Cardiac fibroblast (primary cell): ENCODE measurements at regions not wholly inside any gene's neighbourhood (a gene's known extent, or its start where the extent isn't known, plus 50 kb on each side); places are given as distances from the start of the nearest gene placed in this dataset.

Experiments
- DNase-seq, 2 donors: peaks; one replicate each; pipeline versions ENCODE4 v3.0.0 to v3.0.0-alpha.2; 2010; ENCODE audit warnings: low read depth in 2 of 2
- H3K4me3 ChIP-seq, 2 donors: replicated peaks in 1 of 2; 1 replicate in 1 of 2; 2 replicates in 1 of 2; pipeline ENCODE4 v1.5.1; 2011; ENCODE audit warnings: low read depth in 2 of 2, low read length in 2 of 2, mild to moderate bottlenecking in 2 of 2, moderate library complexity in 1 of 2
- CTCF ChIP-seq: IDR thresholded peaks from one replicate; pipeline ENCODE4 v1.5.1; 2011; ENCODE audit warnings: low read depth, mild to moderate bottlenecking, low read length, inconsistent platforms

GRCh38 chr6:16947375-16948015, 154.4 kb upstream of the STMND1 start:
- DNase-seq, result peak; percentile 66 to 98
- TF ChIP-seq CTCF, result no peak
- no peak overlapping the region for H3K4me3 ChIP-seq

GRCh38 chr6:16944596-16944995, 157.3 kb upstream of the STMND1 start:
- H3K4me3 ChIP-seq, result no peak overlapping the region
- TF ChIP-seq CTCF, result no peak
- DNase-seq, result peak in 1 of 2 donors; percentile 10

- no peak overlapping the region for H3K4me3 ChIP-seq
- no peak for DNase-seq
- TF ChIP-seq CTCF, result no peak
Measured at GRCh38 chr6:16939839-16940238, 162.0 kb upstream of the STMND1 start.

GRCh38 chr6:16939351-16939750, 162.5 kb upstream of the STMND1 start:
- TF ChIP-seq CTCF, result no peak
- DNase-seq, result no peak
- no peak overlapping the region for H3K4me3 ChIP-seq

- TF ChIP-seq CTCF, result no peak
- DNase-seq, result no peak
- no peak overlapping the region for H3K4me3 ChIP-seq
Measured at GRCh38 chr6:16936893-16937292, 165.0 kb upstream of the STMND1 start.

GRCh38 chr6:16933961-16934360, 167.9 kb upstream of the STMND1 start:
- DNase-seq, result no peak
- H3K4me3 ChIP-seq, result no peak overlapping the region
- no peak for TF ChIP-seq CTCF

- no peak for TF ChIP-seq CTCF
- no peak overlapping the region for H3K4me3 ChIP-seq
- DNase-seq, result no peak
Measured at GRCh38 chr6:16933532-16933931, 168.3 kb upstream of the STMND1 start.
